ENCODE measurements at regions not wholly inside any gene's neighbourhood (a gene's known extent, or its start where the extent isn't known, plus 50 kb on each side); places are given as distances from the start of the nearest gene placed in this dataset.
"Not testable (repeated sequence)": the region's sequence is repeated elsewhere in the genome, so short reads cannot be mapped to it uniquely, and the experiment has no call there.

DNA sequence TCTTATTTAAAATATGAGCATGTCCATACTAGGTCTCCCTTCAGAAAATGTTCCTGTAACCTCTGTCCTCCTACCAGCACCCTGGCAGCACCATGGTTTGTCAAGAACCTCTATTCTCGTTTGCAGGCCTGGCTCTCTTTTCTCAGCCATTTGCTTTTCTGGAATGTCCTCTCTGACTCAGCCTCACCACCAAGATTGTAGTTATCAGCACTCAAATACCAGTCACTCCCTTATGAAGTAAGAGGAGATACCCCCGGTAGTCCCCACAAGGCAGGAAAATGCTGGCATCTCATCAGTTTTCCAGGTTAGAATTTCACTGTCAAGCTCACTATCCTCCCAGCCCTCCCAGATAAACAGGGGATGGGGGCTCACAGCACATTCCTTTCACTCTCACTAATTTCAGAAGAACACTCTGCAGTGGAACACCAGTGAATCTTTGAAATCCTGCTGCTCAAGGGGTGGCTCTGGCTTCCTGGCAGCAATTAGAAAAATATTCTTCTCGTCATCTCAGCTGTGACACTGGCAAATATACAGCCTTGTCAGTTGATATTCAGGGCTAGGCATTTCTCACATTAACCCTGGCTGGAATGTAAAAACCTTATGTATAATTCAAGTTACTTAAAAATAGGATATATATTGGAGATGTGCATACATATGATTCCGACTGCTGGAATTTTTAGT lies 129.2 kb downstream of the TBX18 start:
- Histone ChIP-seq H3K27me3 (ENCODE audit: control insufficient read depth, insufficient read depth, low read length) (no peaks in the 10 kb centered on the region), H3K4me3 (ENCODE audit: low read depth, low read length) (no peak overlapping the region), H3K4me1 (ENCODE audit: control insufficient read depth, insufficient read depth, low read length) (no peaks in the 10 kb centered on the region), H3K9me3 (ENCODE audit: control insufficient read depth, insufficient read depth, low read length) (no peaks in the 10 kb centered on the region), H3K27ac (ENCODE audit: low read depth, low read length) (no peak overlapping the region), H3K36me3 (ENCODE audit: control insufficient read depth, insufficient read depth, low read length) (no peaks in the 10 kb centered on the region)
- WGBS (ENCODE audit: insufficient coverage): 65% methylated on average over 2 of the region's 4 CpGs
- DNase-seq (ENCODE audit: low read depth in 4 of 6, low spot score in 6 of 6): no peak

DNA sequence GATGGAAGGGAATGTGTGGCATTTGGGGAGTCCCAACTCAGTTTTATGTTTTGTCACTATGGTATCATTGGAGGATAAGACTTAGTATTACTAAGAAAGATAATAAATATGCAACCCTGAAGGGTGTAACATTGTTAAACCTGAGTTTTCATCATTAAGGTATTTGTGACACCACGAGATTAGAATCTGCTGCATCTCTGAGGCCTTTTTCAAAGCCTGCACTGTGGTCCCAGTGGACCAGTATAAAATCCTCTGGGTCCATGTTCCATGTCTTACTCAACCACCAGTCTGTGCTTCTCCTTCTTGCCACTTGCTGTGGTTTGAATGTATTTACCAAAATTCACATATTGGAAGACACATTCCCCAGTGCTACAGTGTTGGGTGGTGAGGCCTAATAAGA lies 130.6 kb downstream of the TBX18 start:
- no peaks in the 10 kb centered on the region for H3K27me3 ChIP-seq (ENCODE audit: control insufficient read depth, insufficient read depth, low read length)
- 80% methylated on average over 1 of the region's 1 CpG for WGBS (ENCODE audit: insufficient coverage)
- H3K9me3 ChIP-seq (ENCODE audit: control insufficient read depth, insufficient read depth, low read length): no peaks in the 10 kb centered on the region
- H3K36me3 ChIP-seq (ENCODE audit: control insufficient read depth, insufficient read depth, low read length): no peaks in the 10 kb centered on the region
- H3K4me1 ChIP-seq (ENCODE audit: control insufficient read depth, insufficient read depth, low read length): no peaks in the 10 kb centered on the region
- no peak overlapping the region for H3K4me3 ChIP-seq (ENCODE audit: low read depth, low read length)
- H3K27ac ChIP-seq (ENCODE audit: low read depth, low read length): no peak overlapping the region
- no peak for DNase-seq (ENCODE audit: low read depth in 4 of 6, low spot score in 6 of 6)

DNA sequence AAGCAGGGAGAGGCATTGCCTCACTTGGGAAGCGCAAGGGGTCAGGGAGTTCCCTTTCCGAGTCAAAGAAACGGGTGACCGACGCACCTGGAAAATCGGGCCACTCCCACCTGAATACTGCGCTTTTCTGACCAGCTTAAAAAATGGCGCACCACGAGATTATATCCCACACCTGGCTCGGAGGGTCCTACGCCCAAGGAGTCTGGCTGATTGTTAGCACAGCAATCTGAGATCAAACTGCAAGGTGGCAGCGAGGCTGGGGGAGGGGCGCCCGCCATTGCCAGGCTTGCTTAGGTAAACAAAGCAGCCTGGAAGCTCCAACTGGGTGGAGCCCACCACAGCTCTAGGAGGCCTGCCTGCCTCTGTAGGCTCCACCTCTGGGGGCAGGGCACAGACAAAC lies 137.9 kb downstream of the TBX18 start:
- 94% methylated on average over 12 of the region's 14 CpGs for WGBS (ENCODE audit: insufficient coverage)
- H3K36me3 ChIP-seq (ENCODE audit: control insufficient read depth, insufficient read depth, low read length); H3K27me3 ChIP-seq (ENCODE audit: control insufficient read depth, insufficient read depth, low read length): not testable (repeated sequence)

DNA sequence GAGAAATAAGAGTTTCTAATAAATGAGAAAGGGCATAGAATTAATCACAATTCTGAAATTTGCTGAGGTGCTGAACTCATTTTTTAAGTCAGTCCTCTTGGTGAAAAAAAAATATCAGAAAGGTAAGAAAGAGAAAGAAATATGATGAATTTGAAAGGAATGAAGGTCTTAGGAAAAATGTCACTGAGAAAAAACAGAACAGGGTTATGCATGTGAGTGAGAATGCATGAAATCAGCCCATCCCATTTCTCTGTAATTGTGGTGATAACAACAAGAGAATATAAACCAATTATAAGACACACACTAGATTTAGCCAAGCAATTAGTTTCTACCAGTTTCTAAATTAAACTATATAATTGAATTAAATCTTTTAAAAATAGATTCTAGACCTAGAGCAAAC lies 138.9 kb downstream of the TBX18 start:
- DNase-seq (ENCODE audit: low read depth in 4 of 6, low spot score in 6 of 6): no peak
- H3K27me3 ChIP-seq (ENCODE audit: control insufficient read depth, insufficient read depth, low read length): no peaks in the 10 kb centered on the region
- no peak overlapping the region for H3K27ac ChIP-seq (ENCODE audit: low read depth, low read length)
- H3K4me1 ChIP-seq (ENCODE audit: control insufficient read depth, insufficient read depth, low read length): no peaks in the 10 kb centered on the region
- H3K9me3 ChIP-seq (ENCODE audit: control insufficient read depth, insufficient read depth, low read length): no peaks in the 10 kb centered on the region
- no peak overlapping the region for H3K4me3 ChIP-seq (ENCODE audit: low read depth, low read length)
- H3K36me3 ChIP-seq (ENCODE audit: control insufficient read depth, insufficient read depth, low read length): no peaks in the 10 kb centered on the region

More for the DNA sequence above, 137.9 kb downstream of the TBX18 start:
- H3K4me1 ChIP-seq (ENCODE audit: control insufficient read depth, insufficient read depth, low read length); H3K9me3 ChIP-seq (ENCODE audit: control insufficient read depth, insufficient read depth, low read length); H3K4me3 ChIP-seq (ENCODE audit: low read depth, low read length); DNase-seq (ENCODE audit: low read depth in 4 of 6, low spot score in 6 of 6); H3K27ac ChIP-seq (ENCODE audit: low read depth, low read length): not testable (repeated sequence)

DNA sequence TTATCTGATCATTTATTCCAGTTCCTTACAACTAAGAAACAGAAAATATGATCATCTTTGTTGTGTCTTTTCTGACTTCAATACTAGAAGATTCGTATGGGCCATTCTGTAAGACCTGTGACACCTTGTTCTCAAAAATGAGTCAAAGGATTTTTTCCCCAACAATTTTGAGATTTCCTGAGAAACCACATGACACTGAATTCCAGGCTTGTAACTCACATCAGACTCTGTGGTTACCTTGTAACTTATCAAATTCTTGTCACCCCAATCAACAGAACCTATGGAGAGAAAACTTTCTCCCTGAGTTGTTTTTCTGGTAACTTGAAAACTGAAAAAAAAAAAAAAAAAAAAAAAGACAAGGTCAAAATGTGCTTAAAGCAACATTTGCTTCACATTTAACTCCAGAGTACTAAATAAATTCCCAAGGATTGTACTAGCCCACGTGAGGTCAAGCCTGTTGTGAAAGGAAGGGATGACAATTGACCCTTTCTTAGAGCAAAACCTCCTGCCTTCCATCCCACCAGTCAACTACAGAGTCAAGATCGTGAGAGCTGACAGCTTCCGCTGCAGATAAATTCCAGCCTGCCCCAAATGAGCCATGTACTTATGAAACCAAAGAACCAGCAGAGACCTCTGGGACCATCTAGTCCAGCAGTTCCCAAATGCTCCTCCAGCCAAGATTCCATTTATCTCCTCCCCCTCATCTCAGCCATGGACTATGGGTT lies 140.3 kb downstream of the TBX18 start:
- no peak for DNase-seq (ENCODE audit: low read depth in 4 of 6, low spot score in 6 of 6)
- WGBS (ENCODE audit: insufficient coverage): 20% methylated on average over 1 of the region's 4 CpGs
- no peaks in the 10 kb centered on the region for H3K36me3 ChIP-seq (ENCODE audit: control insufficient read depth, insufficient read depth, low read length)
- H3K4me3 ChIP-seq (ENCODE audit: low read depth, low read length): no peak overlapping the region
- H3K27me3 ChIP-seq (ENCODE audit: control insufficient read depth, insufficient read depth, low read length): no peaks in the 10 kb centered on the region
- H3K4me1 ChIP-seq (ENCODE audit: control insufficient read depth, insufficient read depth, low read length): no peaks in the 10 kb centered on the region
- no peak overlapping the region for H3K27ac ChIP-seq (ENCODE audit: low read depth, low read length)
- no peaks in the 10 kb centered on the region for H3K9me3 ChIP-seq (ENCODE audit: control insufficient read depth, insufficient read depth, low read length)

DNA sequence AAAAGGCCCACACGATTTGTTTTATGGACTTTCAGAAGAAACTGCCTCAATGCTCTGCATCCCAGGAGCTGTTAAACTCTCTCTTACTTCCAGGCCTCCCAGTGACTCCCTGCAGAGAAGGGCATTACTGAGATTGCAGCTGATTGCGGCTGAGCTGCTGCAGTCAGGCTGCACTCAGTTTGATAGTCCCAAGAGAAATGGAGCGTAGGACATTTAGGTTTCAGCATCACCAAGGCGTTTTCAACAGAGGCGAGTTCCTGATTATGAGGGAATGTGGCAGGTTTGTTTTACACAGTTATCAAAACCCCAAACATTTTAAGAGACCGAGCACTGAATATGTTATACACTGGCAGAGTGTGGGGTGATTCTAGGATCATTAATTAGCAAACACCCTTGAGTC lies 145.6 kb downstream of the TBX18 start:
- WGBS (ENCODE audit: insufficient coverage): 17% methylated on average over 1 of the region's 6 CpGs
- no peaks in the 10 kb centered on the region for H3K36me3 ChIP-seq (ENCODE audit: control insufficient read depth, insufficient read depth, low read length)
- no peaks in the 10 kb centered on the region for H3K9me3 ChIP-seq (ENCODE audit: control insufficient read depth, insufficient read depth, low read length)
- H3K27ac ChIP-seq (ENCODE audit: low read depth, low read length): no peak overlapping the region
- DNase-seq (ENCODE audit: low read depth in 4 of 6, low spot score in 6 of 6): peak in 1 of 6 donors; percentile 68
- H3K27me3 ChIP-seq (ENCODE audit: control insufficient read depth, insufficient read depth, low read length): no peaks in the 10 kb centered on the region
- H3K4me1 ChIP-seq (ENCODE audit: control insufficient read depth, insufficient read depth, low read length): no peaks in the 10 kb centered on the region
- H3K4me3 ChIP-seq (ENCODE audit: low read depth, low read length): no peak overlapping the region

DNA sequence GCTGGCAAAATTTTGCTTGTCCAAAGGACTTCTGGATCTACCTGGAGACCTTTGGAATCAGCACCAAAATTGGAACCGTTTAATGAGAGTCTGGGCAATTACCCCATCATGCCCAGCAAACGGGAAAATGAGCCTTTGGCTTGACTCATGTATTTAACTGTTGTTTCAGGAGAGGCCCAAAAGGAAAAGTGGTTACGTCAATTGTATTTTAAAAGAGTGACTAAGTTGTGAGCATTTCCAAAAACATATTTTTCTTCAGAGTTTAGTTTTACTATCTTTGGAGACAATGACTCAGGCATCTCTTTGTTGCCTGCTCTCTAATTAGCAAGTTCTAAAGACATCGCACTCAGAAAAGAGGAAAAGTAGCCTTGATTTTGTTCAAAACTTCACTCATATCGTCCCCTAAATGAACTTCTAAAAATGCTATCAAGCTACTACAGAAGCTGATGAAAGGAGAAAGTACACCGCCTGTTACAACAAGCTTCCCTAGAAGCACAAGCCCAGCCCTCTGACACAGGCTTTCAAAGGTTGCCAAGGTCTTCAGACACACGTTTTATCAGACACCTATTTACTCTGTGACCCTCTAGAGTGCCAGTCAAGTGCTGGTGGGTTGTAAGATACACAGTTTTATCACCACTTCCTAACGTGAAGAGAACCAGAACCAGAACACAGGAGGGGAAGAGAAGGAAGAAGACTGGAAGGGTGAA lies 146.2 kb downstream of the TBX18 start:
- Histone ChIP-seq H3K9me3 (ENCODE audit: control insufficient read depth, insufficient read depth, low read length) (no peaks in the 10 kb centered on the region), H3K4me3 (ENCODE audit: low read depth, low read length) (no peak overlapping the region), H3K27me3 (ENCODE audit: control insufficient read depth, insufficient read depth, low read length) (no peaks in the 10 kb centered on the region), H3K27ac (ENCODE audit: low read depth, low read length) (no peak overlapping the region), H3K36me3 (ENCODE audit: control insufficient read depth, insufficient read depth, low read length) (no peaks in the 10 kb centered on the region), H3K4me1 (ENCODE audit: control insufficient read depth, insufficient read depth, low read length) (no peaks in the 10 kb centered on the region)
- no peak for DNase-seq (ENCODE audit: low read depth in 4 of 6, low spot score in 6 of 6)
- 42% methylated on average over 3 of the region's 8 CpGs for WGBS (ENCODE audit: insufficient coverage)

DNA sequence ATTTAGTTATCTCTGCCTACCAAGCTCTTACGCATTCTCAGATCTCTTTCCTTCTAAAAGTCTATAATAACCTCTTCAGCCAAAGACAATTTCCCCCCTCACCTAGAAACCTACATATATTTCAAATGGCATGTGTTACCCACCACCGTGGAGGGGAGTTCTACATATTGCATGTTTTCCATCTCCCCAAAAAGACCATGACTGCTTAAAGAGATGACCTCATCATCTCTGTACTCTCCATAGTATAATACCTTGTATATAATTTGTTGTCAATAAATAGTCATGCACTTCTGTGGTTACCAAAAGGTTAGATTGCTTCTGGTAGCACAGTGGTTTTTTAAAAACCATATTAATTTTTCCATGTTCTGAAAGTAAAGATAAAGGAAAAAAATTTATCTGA lies 148.4 kb downstream of the TBX18 start:
- H3K4me1 ChIP-seq (ENCODE audit: control insufficient read depth, insufficient read depth, low read length): no peaks in the 10 kb centered on the region
- no peak overlapping the region for H3K4me3 ChIP-seq (ENCODE audit: low read depth, low read length)
- H3K27me3 ChIP-seq (ENCODE audit: control insufficient read depth, insufficient read depth, low read length): no peaks in the 10 kb centered on the region
- DNase-seq (ENCODE audit: low read depth in 4 of 6, low spot score in 6 of 6): no peak
- H3K27ac ChIP-seq (ENCODE audit: low read depth, low read length): no peak overlapping the region
- no peaks in the 10 kb centered on the region for H3K36me3 ChIP-seq (ENCODE audit: control insufficient read depth, insufficient read depth, low read length)
- 100% methylated on average over 1 of the region's 2 CpGs for WGBS (ENCODE audit: insufficient coverage)
- no peaks in the 10 kb centered on the region for H3K9me3 ChIP-seq (ENCODE audit: control insufficient read depth, insufficient read depth, low read length)

DNA sequence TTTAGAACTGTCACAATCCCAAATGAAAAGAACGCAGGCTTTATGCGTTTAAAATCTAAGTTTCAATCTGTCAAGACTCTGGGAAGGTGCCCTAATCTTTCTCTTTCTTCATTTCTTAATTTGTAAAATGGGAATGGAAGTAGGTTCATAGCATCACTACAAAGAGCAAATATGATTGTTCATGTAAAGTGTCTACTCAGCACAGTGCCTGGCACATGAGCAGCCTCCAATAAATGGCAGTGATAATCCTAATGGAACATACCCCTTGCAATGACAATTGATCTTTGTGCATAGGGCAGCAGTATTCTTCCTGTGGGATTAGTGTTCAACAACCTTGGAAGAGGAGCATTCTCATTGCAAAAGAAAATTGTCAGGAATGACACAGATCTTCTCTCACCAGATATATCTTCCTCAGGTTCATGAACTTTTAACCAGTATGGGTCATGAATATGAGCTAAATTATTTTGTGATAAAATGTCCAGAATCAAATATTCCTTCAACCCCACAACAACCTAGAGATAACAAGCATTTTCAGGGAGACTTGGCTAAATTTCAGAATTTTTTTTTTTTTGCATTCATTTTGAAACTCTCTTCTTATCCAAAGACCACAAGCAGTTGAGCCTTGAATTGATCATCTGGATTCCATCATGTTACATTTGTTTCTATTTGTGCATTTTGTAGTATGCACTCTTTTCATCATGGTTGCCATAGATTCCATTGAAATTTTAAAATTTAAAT lies 149.1 kb downstream of the TBX18 start:
- H3K9me3 ChIP-seq (ENCODE audit: control insufficient read depth, insufficient read depth, low read length): no peaks in the 10 kb centered on the region
- DNase-seq (ENCODE audit: low read depth in 4 of 6, low spot score in 6 of 6): no peak
- no peaks in the 10 kb centered on the region for H3K36me3 ChIP-seq (ENCODE audit: control insufficient read depth, insufficient read depth, low read length)
- H3K4me1 ChIP-seq (ENCODE audit: control insufficient read depth, insufficient read depth, low read length): no peaks in the 10 kb centered on the region
- H3K27ac ChIP-seq (ENCODE audit: low read depth, low read length): no peak overlapping the region
- H3K4me3 ChIP-seq (ENCODE audit: low read depth, low read length): no peak overlapping the region
- no CpG with 5 or more reads among the region's 2 CpGs for WGBS (ENCODE audit: insufficient coverage)
- H3K27me3 ChIP-seq (ENCODE audit: control insufficient read depth, insufficient read depth, low read length): no peaks in the 10 kb centered on the region

Measured in spinal cord (tissue), 9 donors.